ENCODE measurements at regions not wholly inside any gene's neighbourhood (a gene's known extent, or its start where the extent isn't known, plus 50 kb on each side); places are given as distances from the start of the nearest gene placed in this dataset.

GRCh38 chr7:18109762-18110161 lies 82.1 kb upstream of the PRPS1L1 start (continued):
- TF ChIP-seq YY1 (IDR thresholded peaks at IDR 0.05; ENCODE audit: extremely low read depth, insufficient replicate concordance, low read depth, low read length) (no peak), CBX3 (IDR thresholded peaks at IDR 0.05; ENCODE audit: low read depth) (no peak), POLR2AphosphoS5 (IDR thresholded peaks at IDR 0.05; ENCODE audit: low read depth, low read length) (no peak), MAX (IDR thresholded peaks at IDR 0.05) (no peak), RAD21 (IDR thresholded peaks at IDR 0.05; ENCODE audit: low read depth) (no peak), CEBPB (IDR thresholded peaks at IDR 0.05; ENCODE audit: low read depth) (no peak), ATF3 (IDR thresholded peaks at IDR 0.05) (no peak)

DNA sequence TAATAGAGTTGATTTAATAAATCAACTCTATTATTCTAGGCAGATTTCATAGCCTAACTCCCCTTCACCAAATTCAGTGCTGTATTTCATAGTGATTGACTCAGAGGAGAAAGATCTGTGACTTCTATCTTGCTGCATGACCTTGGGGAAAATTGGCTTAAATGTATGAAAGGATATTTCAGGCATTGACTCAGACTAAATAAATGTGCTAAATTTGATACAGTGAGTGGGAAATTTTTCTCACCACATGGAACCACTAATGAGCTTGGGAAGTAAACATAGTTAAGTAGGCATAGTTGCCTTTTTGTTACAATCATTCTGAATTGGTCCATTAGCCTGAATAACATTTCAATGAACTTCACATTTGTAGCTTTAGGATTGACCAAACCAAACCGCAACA lies 89.0 kb upstream of the PRPS1L1 start:
- no peak for DNase-seq (ENCODE audit: low read depth, low spot score)
- intact Hi-C loops (cut with micrococcal nuclease), result no loop called here
- no peaks in the 10 kb centered on the region for H3K9me2 ChIP-seq (ENCODE audit: insufficient read depth)
- H3K36me3 ChIP-seq (ENCODE audit: control insufficient read depth in 1 of 2, insufficient read depth in 2 of 2, low read length in 2 of 2), result no peaks in the 10 kb centered on the region
- H2AFZ ChIP-seq (ENCODE audit: low read depth, low read length, poor library complexity, severe bottlenecking), result no peak overlapping the region
- H3K27ac ChIP-seq (ENCODE audit: low read depth, low read length), result no peak overlapping the region
- H3K4me3 ChIP-seq (replicated peaks in 1 of 2; ENCODE audit: low read depth in 1 of 2, low read length in 2 of 2), result no peak overlapping the region
- no peaks in the 10 kb centered on the region for H3K4me1 ChIP-seq (ENCODE audit: control insufficient read depth in 1 of 2, insufficient read depth in 2 of 2, low read length in 2 of 2)
- TF ChIP-seq JUND (IDR thresholded peaks at IDR 0.05) (no peak), SRF (IDR thresholded peaks at IDR 0.05; ENCODE audit: low read depth) (no peak), EGR1 (IDR thresholded peaks at IDR 0.05; ENCODE audit: low read depth) (no peak), SP1 (IDR thresholded peaks at IDR 0.05; ENCODE audit: low read depth) (no peak), EZH2 (IDR thresholded peaks at IDR 0.05) (no peak), RAD21 (IDR thresholded peaks at IDR 0.05; ENCODE audit: low read depth) (no peak), FOSL1 (IDR thresholded peaks at IDR 0.05; ENCODE audit: low read depth) (no peak)
- CTCF ChIA-PET, result no interaction called here
- no TSS peak for BruUV-seq (replicated peaks)
- H3K4me2 ChIP-seq (ENCODE audit: low read length), result no peak overlapping the region
- no peaks in the 10 kb centered on the region for H3K27me3 ChIP-seq (ENCODE audit: insufficient read depth, low read length)
- ATAC-seq, result no peak
- H3K79me2 ChIP-seq (ENCODE audit: insufficient read depth, low read length), result no peaks in the 10 kb centered on the region
- POLR2A ChIA-PET, result no interaction called here
- RAD21 ChIA-PET (ENCODE audit: low non-redundant PET in 1 of 2, low total read pairs in 2 of 2, uncharacterized antibody in 2 of 2, unreplicated experiment in 2 of 2), result no interaction called here
- H3K9me3 ChIP-seq (ENCODE audit: control insufficient read depth in 1 of 2, insufficient read depth in 1 of 2, low read depth in 1 of 2, low read length in 2 of 2), result no peaks in the 10 kb centered on the region
- no peaks in the 10 kb centered on the region for H4K20me1 ChIP-seq (ENCODE audit: insufficient read depth)
- H3K9ac ChIP-seq (ENCODE audit: low read length), result no peak overlapping the region
